IMR-90 (cell line): ENCODE measurements at regions not wholly inside any gene's neighbourhood (a gene's known extent, or its start where the extent isn't known, plus 50 kb on each side); places are given as distances from the start of the nearest gene placed in this dataset.

ENCODE experiments used
- ATAC-seq: fragments of 200-7000 bp; cut with Tn5 transposase; 2 replicates; pipeline ENCODE4 v1.9.1; 2020; ENCODE audit warnings: low read depth, mild to moderate bottlenecking, moderate library complexity
- BruUV-seq: library from RNA; stranded (reverse); fragments of 400-500 nt; replicated peaks from 2 replicates; lab custom pipeline; 2021; lab: Mats Ljungman, UMichigan
- CTCF ChIA-PET: fragments of 300-600 bp; formaldehyde crosslinking; extraction: SDS; loops from one replicate; lab custom pipeline; 2021; ENCODE audit warnings: antibody characterized with exemption; lab: Yijun Ruan, JAX
- POLR2A ChIA-PET: fragments of 300-600 bp; sonication (Branson Sonifier 250); formaldehyde crosslinking; loops from one replicate; lab custom pipeline; 2022; ENCODE audit warnings: antibody characterized with exemption; ENCODE audit not compliant: unreplicated experiment; lab: Charles Lee
- DNase-seq: peaks from one replicate; pipeline ENCODE4 v3.0.0; 2013
- H2AFZ ChIP-seq: replicated peaks from 2 replicates; pipeline ENCODE3; 2013; ENCODE audit warnings: low read length, mild to moderate bottlenecking; ENCODE audit not compliant: poor library complexity
- H2AK5ac ChIP-seq: 2 replicates; pipeline ENCODE4 v1.6.1; 2013; ENCODE audit warnings: low read depth, low read length, inconsistent platforms
- H2AK9ac ChIP-seq: replicated peaks from 2 replicates; pipeline ENCODE3; 2013; ENCODE audit warnings: mild to moderate bottlenecking, low read depth, low read length, moderate library complexity; ENCODE audit not compliant: poor library complexity
- H2BK120ac ChIP-seq: 2 replicates; pipeline ENCODE4 v1.6.1; 2013; ENCODE audit warnings: low read depth, low read length, inconsistent platforms
- H2BK15ac ChIP-seq: 3 replicates; pipeline ENCODE4 v1.6.1; 2013; ENCODE audit warnings: low read depth, low read length, inconsistent platforms
- H2BK20ac ChIP-seq: 2 replicates; pipeline ENCODE4 v1.6.1; 2013; ENCODE audit warnings: low read depth, mild to moderate bottlenecking, inconsistent platforms, low read length, moderate library complexity
- H2BK5ac ChIP-seq: 2 replicates; pipeline ENCODE4 v1.6.1; 2013; ENCODE audit warnings: mild to moderate bottlenecking, low read depth, low read length, inconsistent platforms; ENCODE audit not compliant: poor library complexity, severe bottlenecking
- H3K14ac ChIP-seq: replicated peaks from 2 replicates; pipeline ENCODE4 v1.6.1; 2013; ENCODE audit warnings: low read depth, low read length, inconsistent platforms
- H3K18ac ChIP-seq: 2 replicates; pipeline ENCODE4 v1.6.1; 2013; ENCODE audit warnings: low read depth, low read length, control low read depth
- H3K23ac ChIP-seq: 2 replicates; pipeline ENCODE4 v1.6.1; 2013; ENCODE audit warnings: low read depth, low read length, inconsistent platforms
- H3K27ac ChIP-seq: 2 replicates; pipeline ENCODE4 v1.5.1; 2013; ENCODE audit warnings: mild to moderate bottlenecking, control low read depth, low read length; ENCODE audit not compliant: insufficient read depth
- H3K27me3 ChIP-seq: 2 replicates; pipeline ENCODE4 v1.6.1; 2013; ENCODE audit warnings: low read length; ENCODE audit not compliant: control insufficient read depth, insufficient read depth
- H3K36me3 ChIP-seq: 2 replicates; pipeline ENCODE4 v1.6.1; 2013; ENCODE audit warnings: low read length, mixed read lengths; ENCODE audit not compliant: control insufficient read depth, insufficient read depth
- H3K4ac ChIP-seq: 2 replicates; pipeline ENCODE4 v1.6.1; 2013; ENCODE audit warnings: low read depth, low read length, inconsistent platforms
- H3K4me1 ChIP-seq: 2 replicates; pipeline ENCODE4 v1.6.1; 2013; ENCODE audit warnings: low read length, mixed read lengths; ENCODE audit not compliant: control insufficient read depth, insufficient read depth
- H3K4me2 ChIP-seq: 2 replicates; pipeline ENCODE4 v1.6.1; 2013; ENCODE audit warnings: low read depth, mild to moderate bottlenecking, control low read depth, low read length, moderate library complexity
- H3K4me3 ChIP-seq: 2 replicates; pipeline ENCODE4 v1.5.1; 2013; ENCODE audit warnings: low read depth, mild to moderate bottlenecking, control low read depth, low read length, moderate library complexity; ENCODE audit not compliant: insufficient read depth
- H3K56ac ChIP-seq: 2 replicates; pipeline ENCODE4 v1.6.1; 2013; ENCODE audit warnings: low read length, inconsistent platforms; ENCODE audit not compliant: insufficient read depth; ENCODE audit errors: extremely low read depth
- H3K79me1 ChIP-seq, 2 experiments: 2 replicates each; pipeline ENCODE4 v1.6.1; 2013; ENCODE audit warnings: low read length in 2 of 2, inconsistent platforms in 1 of 2, low read depth in 1 of 2
- H3K9ac ChIP-seq: 2 replicates; pipeline ENCODE4 v1.6.1; 2013; ENCODE audit warnings: low read depth, low read length, control low read depth
- H3K9me1 ChIP-seq: 2 replicates; pipeline ENCODE4 v1.6.1; 2013; ENCODE audit warnings: low read length, inconsistent platforms; ENCODE audit not compliant: insufficient read depth
- H3K9me3 ChIP-seq: 2 replicates; pipeline ENCODE4 v1.6.1; 2013; ENCODE audit warnings: low read length; ENCODE audit not compliant: control insufficient read depth, insufficient read depth
- H4K20me1 ChIP-seq: 2 replicates; pipeline ENCODE4 v1.6.1; 2013; ENCODE audit warnings: low read length, inconsistent platforms; ENCODE audit not compliant: insufficient read depth
- H4K5ac ChIP-seq: 2 replicates; pipeline ENCODE4 v1.6.1; 2013; ENCODE audit warnings: mild to moderate bottlenecking, low read depth, low read length, control low read depth
- H4K8ac ChIP-seq, 2 experiments: 2 replicates each; pipeline ENCODE4 v1.6.1; 2013; ENCODE audit warnings: low read depth in 2 of 2, low read length in 2 of 2, control low read depth in 1 of 2, inconsistent platforms in 1 of 2
- H4K91ac ChIP-seq: 2 replicates; pipeline ENCODE4 v1.6.1; 2013; ENCODE audit warnings: low read depth, low read length, inconsistent platforms; ENCODE audit not compliant: insufficient read depth
- BHLHE40 ChIP-seq: fragments of 150-350 bp; IDR thresholded peaks from 2 replicates; pipeline ENCODE4 v1.6.1; 2016; ENCODE audit warnings: mild to moderate bottlenecking, low read depth, low read length
- CEBPB ChIP-seq: IDR thresholded peaks from 2 replicates; pipeline ENCODE4 v1.6.1; 2012; ENCODE audit warnings: low read depth, low read length, improper control_type of control experiment
- CHD1 ChIP-seq: IDR thresholded peaks from 2 replicates; pipeline ENCODE4 v1.6.1; 2012; ENCODE audit warnings: low read depth, low read length, improper control_type of control experiment
- FOS ChIP-seq: fragments of 150-350 bp; IDR thresholded peaks from 2 replicates; pipeline ENCODE4 v1.6.1; 2016; ENCODE audit warnings: low read depth, low read length
- MAFK ChIP-seq: IDR thresholded peaks from 2 replicates; pipeline ENCODE4 v1.6.1; 2012; ENCODE audit warnings: low read depth, low read length, improper control_type of control experiment
- MAZ ChIP-seq: IDR thresholded peaks from 2 replicates; pipeline ENCODE4 v1.6.1; 2012; ENCODE audit warnings: low read depth, mild to moderate bottlenecking, low read length, improper control_type of control experiment, moderate library complexity, borderline replicate concordance
- MXI1 ChIP-seq: IDR thresholded peaks from 2 replicates; pipeline ENCODE4 v1.6.1; 2012; ENCODE audit warnings: low read depth, mild to moderate bottlenecking, low read length, moderate library complexity, borderline replicate concordance
- NFE2L2 ChIP-seq: fragments of 150-350 bp; IDR thresholded peaks from 2 replicates; pipeline ENCODE4 v1.6.1; 2016; ENCODE audit warnings: low read depth, mild to moderate bottlenecking, low read length
- POLR2A ChIP-seq: IDR thresholded peaks from 2 replicates; pipeline ENCODE4 v1.6.1; 2012; ENCODE audit warnings: mild to moderate bottlenecking, low read depth, low read length
- RAD21 ChIP-seq: IDR thresholded peaks from 2 replicates; pipeline ENCODE4 v1.6.1; 2012; ENCODE audit warnings: low read length, improper control_type of control experiment
- RCOR1 ChIP-seq: IDR thresholded peaks from 2 replicates; pipeline ENCODE4 v1.6.1; 2012; ENCODE audit warnings: mild to moderate bottlenecking, low read length, improper control_type of control experiment; ENCODE audit not compliant: insufficient replicate concordance
- RFX5 ChIP-seq: IDR thresholded peaks from 2 replicates; pipeline ENCODE4 v1.8.0; 2012; ENCODE audit warnings: low read depth, mild to moderate bottlenecking, low read length, moderate library complexity
- SMC3 ChIP-seq: fragments of 150-350 bp; IDR thresholded peaks from 2 replicates; pipeline ENCODE4 v1.6.1; 2016; ENCODE audit warnings: low read depth, mild to moderate bottlenecking, antibody characterized with exemption, low read length, moderate library complexity
- dilution Hi-C: fragments of 300-500 bp; cut with HindIII; formaldehyde crosslinking; loops from one replicate; pipeline ENCODE4 v1.14.3; 2018; ENCODE audit warnings: low sequenced_read_pairs; ENCODE audit not compliant: unreplicated experiment
- in situ Hi-C: fragments of 300-500 bp; cut with MboI; formaldehyde crosslinking; loops from 3 replicates; pipeline ENCODE4 v1.14.3; 2019; ENCODE audit warnings: low sequenced_read_pairs, inconsistent platforms, mixed read lengths
- intact Hi-C: fragments of 100-400 bp; cut with micrococcal nuclease; formaldehyde crosslinking; loops from 2 replicates; pipeline ENCODE4 v1.10.0; 2022
- TF ChIP-seq, protein P1 (sequence below): conservative IDR thresholded peaks from 2 replicates; pipeline ENCODE4 v1.5.1; 2012; ENCODE audit warnings: mild to moderate bottlenecking, low read depth, low read length, improper control_type of control experiment
- TF ChIP-seq, protein P2 (sequence below): fragments of 150-350 bp; IDR thresholded peaks from 2 replicates; pipeline ENCODE4 v1.6.1; 2016; ENCODE audit warnings: low read depth, mild to moderate bottlenecking, low read length, moderate library complexity, borderline replicate concordance
- TF ChIP-seq, protein P3 (sequence below): fragments of 150-350 bp; IDR thresholded peaks from 2 replicates; pipeline ENCODE4 v1.6.1; 2017; ENCODE audit warnings: mild to moderate bottlenecking, antibody characterized with exemption, low read length, low read depth

DNA sequence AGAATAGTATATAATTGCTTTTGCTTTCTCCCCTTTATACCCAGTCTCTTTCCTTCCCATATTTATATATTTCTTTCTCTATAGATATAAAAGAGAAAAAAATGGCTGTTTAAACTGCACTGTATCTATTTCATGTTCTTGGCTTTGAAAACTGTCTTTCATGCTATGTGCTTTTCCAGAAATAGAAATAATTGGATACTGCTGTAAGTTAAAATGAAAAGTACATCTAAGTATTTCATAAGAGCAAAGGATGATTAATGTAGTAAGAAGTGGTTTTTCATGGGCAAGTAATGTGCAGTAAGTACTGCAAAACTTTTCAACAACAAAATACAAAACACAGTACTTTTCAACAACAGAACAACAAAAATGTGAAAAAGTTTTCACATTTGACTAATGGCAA, 237.9 kb downstream of the SNCA start:
- H3K18ac ChIP-seq, result no peak overlapping the region
- H3K79me1 ChIP-seq, result no peaks in the 10 kb centered on the region
- H3K4me1 ChIP-seq, result no peaks in the 10 kb centered on the region
- H2AK5ac ChIP-seq, result no peak overlapping the region
- no peak overlapping the region for H2AK9ac ChIP-seq
- H3K4me3 ChIP-seq, result no peak overlapping the region
- H3K4me2 ChIP-seq, result no peak overlapping the region
- ChIA-PET POLR2A (no interaction called here), CTCF (no interaction called here)
- in situ Hi-C loops (no loop called here), dilution Hi-C loops (no loop called here), intact Hi-C loops (no loop called here)
- H2BK120ac ChIP-seq, result no peak overlapping the region
- H3K4ac ChIP-seq, result no peak overlapping the region
- H2BK5ac ChIP-seq, result no peak overlapping the region
- H2BK20ac ChIP-seq, result no peak overlapping the region
- no TSS peak for BruUV-seq
- no peaks in the 10 kb centered on the region for H3K9me1 ChIP-seq
- no peak overlapping the region for H2AFZ ChIP-seq
- H3K23ac ChIP-seq, result no peak overlapping the region
- H3K27ac ChIP-seq, result no peak overlapping the region
- no peak overlapping the region for H4K5ac ChIP-seq
- no peak overlapping the region for H4K8ac ChIP-seq
- no peak overlapping the region for H3K56ac ChIP-seq
- H2BK15ac ChIP-seq, result no peak overlapping the region
- no peak overlapping the region for H3K14ac ChIP-seq
- TF ChIP-seq BHLHE40, result no peak
- TF ChIP-seq, protein P1, sequence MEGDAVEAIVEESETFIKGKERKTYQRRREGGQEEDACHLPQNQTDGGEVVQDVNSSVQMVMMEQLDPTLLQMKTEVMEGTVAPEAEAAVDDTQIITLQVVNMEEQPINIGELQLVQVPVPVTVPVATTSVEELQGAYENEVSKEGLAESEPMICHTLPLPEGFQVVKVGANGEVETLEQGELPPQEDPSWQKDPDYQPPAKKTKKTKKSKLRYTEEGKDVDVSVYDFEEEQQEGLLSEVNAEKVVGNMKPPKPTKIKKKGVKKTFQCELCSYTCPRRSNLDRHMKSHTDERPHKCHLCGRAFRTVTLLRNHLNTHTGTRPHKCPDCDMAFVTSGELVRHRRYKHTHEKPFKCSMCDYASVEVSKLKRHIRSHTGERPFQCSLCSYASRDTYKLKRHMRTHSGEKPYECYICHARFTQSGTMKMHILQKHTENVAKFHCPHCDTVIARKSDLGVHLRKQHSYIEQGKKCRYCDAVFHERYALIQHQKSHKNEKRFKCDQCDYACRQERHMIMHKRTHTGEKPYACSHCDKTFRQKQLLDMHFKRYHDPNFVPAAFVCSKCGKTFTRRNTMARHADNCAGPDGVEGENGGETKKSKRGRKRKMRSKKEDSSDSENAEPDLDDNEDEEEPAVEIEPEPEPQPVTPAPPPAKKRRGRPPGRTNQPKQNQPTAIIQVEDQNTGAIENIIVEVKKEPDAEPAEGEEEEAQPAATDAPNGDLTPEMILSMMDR, result no peak
- TF ChIP-seq CEBPB, result no peak
- no peak for TF ChIP-seq FOS
- TF ChIP-seq, protein P2, sequence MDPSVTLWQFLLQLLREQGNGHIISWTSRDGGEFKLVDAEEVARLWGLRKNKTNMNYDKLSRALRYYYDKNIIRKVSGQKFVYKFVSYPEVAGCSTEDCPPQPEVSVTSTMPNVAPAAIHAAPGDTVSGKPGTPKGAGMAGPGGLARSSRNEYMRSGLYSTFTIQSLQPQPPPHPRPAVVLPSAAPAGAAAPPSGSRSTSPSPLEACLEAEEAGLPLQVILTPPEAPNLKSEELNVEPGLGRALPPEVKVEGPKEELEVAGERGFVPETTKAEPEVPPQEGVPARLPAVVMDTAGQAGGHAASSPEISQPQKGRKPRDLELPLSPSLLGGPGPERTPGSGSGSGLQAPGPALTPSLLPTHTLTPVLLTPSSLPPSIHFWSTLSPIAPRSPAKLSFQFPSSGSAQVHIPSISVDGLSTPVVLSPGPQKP, result no peak
- TF ChIP-seq MAZ, result no peak
- TF ChIP-seq RCOR1, result no peak
- no peak for TF ChIP-seq SMC3
- TF ChIP-seq RAD21, result no peak
- TF ChIP-seq, protein P3, sequence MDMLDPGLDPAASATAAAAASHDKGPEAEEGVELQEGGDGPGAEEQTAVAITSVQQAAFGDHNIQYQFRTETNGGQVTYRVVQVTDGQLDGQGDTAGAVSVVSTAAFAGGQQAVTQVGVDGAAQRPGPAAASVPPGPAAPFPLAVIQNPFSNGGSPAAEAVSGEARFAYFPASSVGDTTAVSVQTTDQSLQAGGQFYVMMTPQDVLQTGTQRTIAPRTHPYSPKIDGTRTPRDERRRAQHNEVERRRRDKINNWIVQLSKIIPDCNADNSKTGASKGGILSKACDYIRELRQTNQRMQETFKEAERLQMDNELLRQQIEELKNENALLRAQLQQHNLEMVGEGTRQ, result no peak
- TF ChIP-seq CHD1, result no peak
- no peak for TF ChIP-seq RFX5
- TF ChIP-seq MAFK, result no peak
- TF ChIP-seq POLR2A, result no peak
- TF ChIP-seq MXI1, result no peak
- TF ChIP-seq NFE2L2, result no peak
- DNase-seq (no peak), ATAC-seq (no peak)
- no peaks in the 10 kb centered on the region for H3K9me3 ChIP-seq
- no peak overlapping the region for H3K9ac ChIP-seq
- no peaks in the 10 kb centered on the region for H3K36me3 ChIP-seq
- H3K27me3 ChIP-seq, result no peaks in the 10 kb centered on the region
- H4K20me1 ChIP-seq, result no peaks in the 10 kb centered on the region
- no peak overlapping the region for H4K91ac ChIP-seq
